NCI-H2196 (cell line): ENCODE measurements at regions not wholly inside any gene's neighbourhood (a gene's known extent, or its start where the extent isn't known, plus 50 kb on each side); places are given as distances from the start of the nearest gene placed in this dataset.
"Not testable (repeated sequence)": the region's sequence is repeated elsewhere in the genome, so short reads cannot be mapped to it uniquely, and the experiment has no call there.

Experiments
- DNase-seq: peaks from one replicate; lab custom pipeline; 2025; ENCODE audit not compliant: unreplicated experiment; lab: John Stamatoyannopoulos, UW

- no peak for DNase-seq
Measured at GRCh38 chr2:219829667-219830352, 202.4 kb downstream of the SLC4A3 start.

DNA sequence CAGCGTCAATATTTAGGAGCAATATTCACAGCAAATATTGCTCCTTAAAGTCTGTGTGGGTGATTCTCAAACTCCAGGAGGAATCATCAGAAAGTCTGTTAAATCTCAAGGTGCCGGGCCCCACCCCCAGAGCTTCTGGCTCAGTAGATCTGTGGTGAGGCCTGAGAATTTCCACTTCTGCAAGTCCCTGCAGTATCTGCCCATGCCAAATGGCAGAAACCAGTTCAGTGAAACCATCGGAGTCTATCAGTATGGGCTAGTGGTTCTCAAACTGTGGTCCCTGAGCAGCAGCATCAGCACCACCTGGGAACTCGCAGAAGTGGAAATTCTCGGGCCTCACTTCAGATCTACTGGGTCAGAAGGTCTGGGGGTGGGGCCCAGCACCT, 202.9 kb downstream of the SLC4A3 start:
- no peak for DNase-seq

GRCh38 chr2:219831957-219832356, 204.5 kb downstream of the SLC4A3 start:
- no peak for DNase-seq

- no peak for DNase-seq
Measured at GRCh38 chr2:219832904-219833303, 205.5 kb downstream of the SLC4A3 start.

- no peak for DNase-seq
Measured at GRCh38 chr2:219835493-219835892, 208.1 kb downstream of the SLC4A3 start.

GRCh38 chr2:219836647-219837177, 209.3 kb downstream of the SLC4A3 start:
- DNase-seq = peak; percentile 35

DNA sequence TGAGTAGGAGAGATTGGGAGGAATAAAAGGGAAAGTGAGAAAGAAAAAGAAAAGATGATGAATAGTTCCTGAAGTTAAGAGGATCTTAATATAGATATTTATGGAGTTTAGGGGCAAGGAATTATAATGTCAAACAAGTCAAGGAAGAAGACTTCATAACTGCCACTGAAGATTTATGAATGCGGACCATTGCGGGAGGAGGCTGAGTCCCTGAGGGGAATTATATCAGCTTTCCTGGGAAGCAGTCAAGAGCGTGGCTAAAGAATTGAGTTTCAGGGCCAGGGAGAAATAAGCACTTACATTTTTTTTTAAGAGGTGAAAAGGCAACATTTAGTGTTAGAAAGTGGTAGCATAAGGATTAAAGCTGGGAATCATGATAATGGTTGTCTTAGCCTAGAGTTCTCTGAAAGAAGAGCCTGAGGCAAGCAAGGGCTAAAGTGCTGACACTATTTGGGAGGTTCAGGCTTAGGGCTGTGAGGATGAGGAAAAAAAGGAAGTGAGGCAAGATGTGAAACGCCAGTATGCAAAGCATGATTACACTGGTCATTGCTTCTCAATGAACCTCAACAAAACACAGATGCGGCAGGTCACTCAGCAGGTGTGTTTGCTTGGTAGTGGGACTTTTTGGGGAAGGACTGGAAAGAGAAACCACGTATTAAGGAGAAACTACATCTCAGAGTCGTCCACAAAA, 217.1 kb downstream of the SLC4A3 start:
- DNase-seq = no peak

GRCh38 chr2:219848882-219849281, 221.5 kb downstream of the SLC4A3 start:
- DNase-seq = no peak

- no peak for DNase-seq
Measured at GRCh38 chr2:219851169-219851568, 223.7 kb downstream of the SLC4A3 start.

DNA sequence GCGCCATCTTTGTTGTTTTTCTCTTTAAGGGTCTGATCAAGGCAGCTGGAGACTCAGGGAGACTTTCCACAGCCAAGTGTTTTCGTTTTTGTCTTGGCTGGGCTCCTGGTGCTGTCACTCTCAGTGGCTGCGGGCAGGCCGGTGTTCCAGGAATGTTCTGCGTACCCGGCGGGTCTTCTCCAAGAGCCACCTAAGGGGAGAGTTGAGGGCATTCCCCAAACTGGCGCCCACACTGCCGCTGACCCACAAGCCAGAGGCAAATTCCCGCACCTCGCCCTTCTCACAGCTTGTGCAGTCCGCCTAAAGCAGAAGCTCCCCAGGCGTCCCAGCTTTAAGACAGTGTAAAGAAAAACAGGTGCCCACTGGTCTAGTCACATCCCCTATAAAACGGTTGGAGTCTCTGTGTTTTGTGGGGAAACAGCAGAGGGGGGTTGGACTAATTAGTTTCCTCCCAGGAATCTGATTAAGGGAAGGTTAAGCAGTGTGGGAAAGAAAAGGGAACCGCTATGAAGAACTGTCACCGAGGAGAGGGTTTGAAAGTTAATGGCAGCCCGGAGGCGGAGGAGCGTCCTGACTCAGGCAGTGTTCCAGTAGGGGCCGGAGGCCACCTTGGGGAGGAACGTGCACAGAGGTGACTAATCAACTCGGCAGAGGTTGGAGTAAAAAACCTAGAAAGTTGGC, 224.5 kb downstream of the SLC4A3 start:
- DNase-seq = no peak

- DNase-seq = no peak
Measured at GRCh38 chr2:219852626-219853025, 225.2 kb downstream of the SLC4A3 start.

DNA sequence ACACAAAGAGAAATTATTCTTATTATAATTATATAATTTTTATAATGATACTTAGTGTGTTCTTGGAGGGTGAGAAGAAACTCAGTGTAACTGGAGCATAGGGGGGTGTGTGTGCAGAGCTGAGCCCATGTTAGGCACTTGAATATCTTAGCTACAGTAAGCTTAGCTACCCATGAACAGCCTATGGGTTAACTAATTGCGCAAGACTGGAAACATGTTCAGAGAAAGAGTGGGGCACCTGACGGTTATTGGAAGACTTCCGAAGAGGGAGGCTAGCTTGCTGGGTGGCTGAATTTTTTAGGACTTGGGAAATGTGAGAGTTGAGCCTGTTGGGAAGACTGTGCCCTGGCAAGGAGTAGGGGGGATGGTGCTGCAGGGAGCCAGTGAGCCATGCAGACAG, 229.2 kb downstream of the SLC4A3 start:
- no peak for DNase-seq

DNA sequence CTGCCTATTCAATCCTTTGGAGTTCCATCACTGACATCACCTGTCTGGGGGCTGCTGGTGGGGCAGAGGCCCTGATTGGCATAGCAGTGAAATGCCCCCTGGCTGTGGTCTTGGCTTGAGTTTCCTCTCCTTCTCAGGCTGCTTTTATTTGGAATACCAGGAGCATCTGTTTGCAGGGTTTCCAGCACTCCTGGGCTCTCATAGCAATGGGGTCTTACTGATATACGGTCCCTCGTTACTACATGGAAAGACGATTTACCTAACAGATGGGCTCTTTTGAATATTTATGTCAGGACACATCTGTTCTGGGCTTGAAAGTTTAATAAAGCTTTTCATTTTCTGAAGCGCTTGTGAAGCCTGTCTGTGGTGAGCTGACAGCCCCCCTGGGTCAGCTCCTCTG, 230.3 kb downstream of the SLC4A3 start:
- no peak for DNase-seq

GRCh38 chr2:219861307-219861706, 233.9 kb downstream of the SLC4A3 start:
- no peak for DNase-seq

- DNase-seq = no peak
Measured at GRCh38 chr2:219864154-219864553, 236.7 kb downstream of the SLC4A3 start.

DNA sequence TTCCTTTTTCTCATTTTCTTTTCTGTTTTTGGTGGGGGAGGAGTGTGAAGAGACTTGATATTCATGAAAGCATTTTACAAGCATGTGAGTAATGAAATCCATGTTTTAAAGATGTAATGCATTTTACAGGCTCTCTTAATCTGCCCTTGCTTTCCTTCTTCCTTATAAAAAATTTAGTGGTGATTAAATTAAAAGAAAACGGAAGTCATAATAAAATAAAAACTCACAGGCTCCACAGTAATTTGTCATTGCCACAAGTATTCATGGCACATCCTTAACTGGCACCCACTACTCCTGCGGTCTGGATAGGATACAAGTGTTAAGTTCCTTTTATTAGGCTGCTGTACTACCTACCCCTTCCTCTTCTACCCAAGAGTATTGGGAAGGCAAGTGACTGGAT, 241.2 kb downstream of the SLC4A3 start:
- no peak for DNase-seq

GRCh38 chr2:219870041-219870440, 242.6 kb downstream of the SLC4A3 start:
- DNase-seq = no peak

DNA sequence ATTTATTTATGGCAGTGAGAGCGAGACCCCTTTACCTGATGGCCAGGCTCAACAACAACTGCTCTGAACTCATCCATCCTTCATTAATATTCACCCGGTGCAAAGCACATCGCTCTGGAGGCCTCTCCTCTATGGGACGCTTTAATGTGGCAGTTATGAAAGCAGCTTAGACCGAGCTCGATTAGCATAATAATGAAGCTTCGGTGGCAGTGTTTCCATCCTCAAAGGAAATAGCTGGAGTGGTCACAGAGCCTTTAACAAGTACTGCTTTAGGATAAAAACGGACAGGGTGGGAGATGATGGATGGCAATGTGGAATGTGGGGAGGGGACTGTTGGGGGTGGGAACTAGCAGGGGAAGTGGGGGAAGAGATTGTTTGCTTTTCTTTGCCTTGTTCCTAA, 243.9 kb downstream of the SLC4A3 start:
- no peak for DNase-seq

DNA sequence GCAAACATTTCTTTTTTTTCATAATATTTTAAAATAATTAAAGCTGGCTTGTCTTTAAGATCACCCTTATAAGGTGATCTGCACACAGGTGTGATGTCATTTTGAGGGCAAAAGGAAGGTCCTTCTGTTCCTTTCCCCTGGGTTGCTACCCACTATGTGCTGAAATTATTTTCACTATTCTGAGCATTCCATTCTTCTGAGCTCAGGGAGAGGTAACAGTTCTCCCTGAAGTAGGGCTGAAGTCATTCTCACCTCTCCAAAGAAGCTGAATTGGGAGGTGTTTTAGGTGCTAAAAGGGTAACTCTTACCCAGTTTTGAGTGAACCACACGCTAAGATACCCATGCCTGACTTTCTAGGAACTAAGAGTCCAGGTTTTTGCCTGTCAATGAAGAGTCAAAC, 247.6 kb downstream of the SLC4A3 start:
- no peak for DNase-seq

- not testable (repeated sequence) for DNase-seq
Measured at GRCh38 chr2:219875986-219876385, 248.6 kb downstream of the SLC4A3 start.

DNA sequence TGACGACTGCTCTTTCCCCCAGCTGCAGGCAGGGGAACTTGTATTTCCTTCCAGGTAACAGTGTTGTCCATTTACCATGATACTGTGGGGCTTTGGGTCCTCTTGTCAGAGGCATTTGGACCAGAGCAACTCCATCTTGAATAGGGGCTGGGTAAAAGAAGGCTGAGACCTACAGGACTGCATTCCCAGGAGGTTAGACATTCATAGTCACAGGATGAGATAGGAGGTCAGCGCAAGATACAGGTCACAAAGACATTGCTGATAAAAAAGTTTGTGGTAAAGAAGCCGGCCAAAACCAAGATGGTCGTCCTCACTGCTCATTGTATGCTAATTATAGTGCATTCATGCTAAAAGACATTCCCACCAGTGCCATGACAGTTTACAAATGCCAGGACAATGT, 249.5 kb downstream of the SLC4A3 start:
- no peak for DNase-seq

DNA sequence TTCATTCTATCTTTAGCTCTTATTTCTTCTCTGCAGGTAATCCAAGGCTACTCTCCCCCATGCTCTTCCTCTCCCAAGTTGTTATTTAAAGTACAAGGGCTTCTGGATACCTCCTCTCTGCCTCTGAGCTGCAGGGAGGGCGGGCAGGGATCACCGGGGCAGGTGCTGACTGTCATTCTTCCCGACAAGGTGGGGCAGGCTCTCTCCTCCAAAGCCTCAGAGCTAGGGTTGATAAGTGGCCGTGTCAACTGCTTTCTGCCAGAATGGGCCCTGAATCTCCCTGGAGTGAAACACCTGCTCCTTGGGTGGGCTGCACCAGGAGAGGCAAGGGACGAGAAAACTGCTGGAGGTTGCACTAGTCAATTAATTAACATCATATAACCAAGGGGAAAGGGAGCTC, 250.3 kb downstream of the SLC4A3 start:
- DNase-seq = no peak
